ENCODE measurements at regions not wholly inside any gene's neighbourhood (a gene's known extent, or its start where the extent isn't known, plus 50 kb on each side); places are given as distances from the start of the nearest gene placed in this dataset.

GRCh38 chr15:70424937-70425411 lies 327.3 kb upstream of the TLE3 start:
- TF ChIP-seq EP300 (IDR thresholded peaks at IDR 0.05), result no peak
- TF ChIP-seq CTCF (IDR thresholded peaks at IDR 0.05), result no peak
